Left cardiac atrium (tissue), 4 donors: ENCODE measurements at regions not wholly inside any gene's neighbourhood (a gene's known extent, or its start where the extent isn't known, plus 50 kb on each side); places are given as distances from the start of the nearest gene placed in this dataset.

Experiments
- ATAC-seq, 2 donors: fragments of 200-7000 bp; cut with Tn5 transposase; one replicate each; pipeline ENCODE4 v1.9.1; 2020; ENCODE audit warnings: mild to moderate bottlenecking in 2 of 2, moderate library complexity in 2 of 2
- DNase-seq: peaks from one replicate; pipeline ENCODE4 v3.0.0-alpha.2; 2020
- intact Hi-C, 2 donors: fragments of 100-400 bp; cut with DNase I; formaldehyde crosslinking; loops; one replicate each; pipeline versions ENCODE4 v1.14.1 to v1.15.1; 2022 to 2023
- donor health status: DM: no; HTN: yes; CAD: no.
- donor health status: DM: no; HTN: yes; CAD: no; lungs with severe emphysema.
- donor health status: DM: yes; HTN: yes; CAD: no.
- donor health status: Dilated cardiomyopathy.

DNA sequence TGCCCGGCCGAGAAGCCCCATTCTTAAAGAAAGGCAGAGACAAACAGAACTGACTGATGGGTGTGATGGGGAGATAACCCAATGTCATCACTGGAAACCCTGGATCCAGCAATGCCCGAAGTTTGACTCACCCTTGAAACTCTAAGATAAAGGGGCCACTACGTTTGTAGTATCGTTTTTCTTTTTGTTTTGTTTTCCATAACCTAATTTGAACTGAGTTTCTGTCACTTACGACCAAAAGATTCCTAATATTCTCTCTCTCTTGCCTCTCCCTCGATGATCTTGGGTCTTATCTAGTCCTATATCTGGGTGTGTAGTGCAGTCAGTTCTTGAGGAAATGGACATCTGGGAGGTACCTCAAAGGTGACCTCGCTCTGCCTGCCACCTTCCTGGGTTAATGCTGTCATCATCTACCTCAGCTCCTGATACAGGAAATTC is 57.8 kb upstream of the ID3 start:
- ATAC-seq (no peak), DNase-seq (no peak)

DNA sequence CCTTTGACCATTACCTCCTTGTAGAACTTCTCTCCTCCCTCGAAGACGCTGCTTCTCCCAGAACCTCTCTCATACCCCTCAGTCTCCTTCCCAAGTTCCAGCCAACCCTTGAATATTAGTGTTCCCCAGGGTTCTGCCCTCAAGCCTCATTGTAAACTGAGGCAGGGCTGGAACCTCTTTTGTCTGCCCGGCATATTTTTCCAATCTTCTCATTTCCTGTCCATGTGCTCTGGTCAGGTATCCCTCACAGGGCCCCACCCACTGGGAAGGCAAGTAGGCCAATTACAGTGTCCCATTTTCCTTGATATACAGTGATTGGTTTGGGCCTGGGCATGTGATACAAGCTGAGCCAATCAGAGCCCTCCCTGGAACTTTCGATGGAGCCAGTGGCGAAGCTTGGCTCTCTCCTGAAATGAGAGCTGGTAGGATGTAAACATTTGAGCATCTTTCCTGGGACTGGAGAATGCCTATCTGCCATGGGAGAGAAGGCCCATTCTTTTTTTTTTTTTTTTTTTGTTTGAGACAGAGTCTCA is 57.1 kb upstream of the ID3 start:
- ATAC-seq (no peak), DNase-seq (no peak)
- intact Hi-C loops: loop anchor here in 1 of 2 donors (5.0 kb wide), 1 partner anchor 39 kb away; no protein-coding TSS in a partner anchor

More for the DNA sequence above, 57.8 kb upstream of the ID3 start:
- intact Hi-C loops: loop anchor here in 1 of 2 donors (5.0 kb wide), 1 partner anchor 40 kb away; no protein-coding TSS in a partner anchor

DNA sequence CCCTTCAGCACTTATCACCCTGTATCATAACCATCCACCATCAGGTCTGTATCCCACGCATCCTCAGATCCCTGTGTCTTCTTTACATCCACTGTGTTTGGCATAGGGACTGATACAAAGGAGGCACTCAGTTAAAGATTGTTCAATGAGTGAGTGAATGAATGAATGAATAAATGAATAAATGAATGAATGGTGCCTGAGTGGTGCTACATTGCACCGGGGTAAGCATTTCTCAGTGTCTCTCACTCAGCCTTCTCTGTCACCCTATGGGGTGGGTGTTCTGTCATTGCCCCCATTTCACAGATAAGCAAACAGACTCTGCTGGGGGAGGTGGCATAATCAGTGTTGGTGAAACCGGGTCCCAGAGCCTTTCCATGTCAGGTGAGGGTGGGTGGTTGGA is 56.6 kb upstream of the ID3 start:
- intact Hi-C loops: loop anchor here in 1 of 2 donors (5.0 kb wide), 1 partner anchor 39 kb away; no protein-coding TSS in a partner anchor
- no peak for ATAC-seq
- DNase-seq: no peak

DNA sequence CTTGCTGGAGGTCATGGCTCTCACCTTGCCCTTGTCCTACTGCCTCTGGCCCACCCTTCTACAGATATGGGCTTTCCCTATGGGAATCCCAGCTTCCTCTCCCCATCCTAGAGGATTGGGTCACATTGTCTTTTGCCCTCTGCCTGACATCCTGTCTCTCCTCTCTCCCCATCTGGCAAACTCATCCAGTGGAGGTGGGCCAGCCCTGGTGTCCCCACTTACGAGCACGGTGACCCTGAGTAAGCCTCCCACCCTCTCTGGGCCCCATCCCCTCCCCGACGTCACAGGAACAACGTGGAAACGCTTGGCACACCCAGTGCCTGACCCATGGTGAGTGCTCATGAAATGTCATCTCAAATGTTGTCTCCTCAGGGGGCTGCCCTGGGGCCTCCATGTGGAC is 56.1 kb upstream of the ID3 start:
- ATAC-seq (no peak), DNase-seq (no peak)
- intact Hi-C loops: loop anchor here in 1 of 2 donors (5.0 kb wide), 1 partner anchor 38 kb away; no protein-coding TSS in a partner anchor

DNA sequence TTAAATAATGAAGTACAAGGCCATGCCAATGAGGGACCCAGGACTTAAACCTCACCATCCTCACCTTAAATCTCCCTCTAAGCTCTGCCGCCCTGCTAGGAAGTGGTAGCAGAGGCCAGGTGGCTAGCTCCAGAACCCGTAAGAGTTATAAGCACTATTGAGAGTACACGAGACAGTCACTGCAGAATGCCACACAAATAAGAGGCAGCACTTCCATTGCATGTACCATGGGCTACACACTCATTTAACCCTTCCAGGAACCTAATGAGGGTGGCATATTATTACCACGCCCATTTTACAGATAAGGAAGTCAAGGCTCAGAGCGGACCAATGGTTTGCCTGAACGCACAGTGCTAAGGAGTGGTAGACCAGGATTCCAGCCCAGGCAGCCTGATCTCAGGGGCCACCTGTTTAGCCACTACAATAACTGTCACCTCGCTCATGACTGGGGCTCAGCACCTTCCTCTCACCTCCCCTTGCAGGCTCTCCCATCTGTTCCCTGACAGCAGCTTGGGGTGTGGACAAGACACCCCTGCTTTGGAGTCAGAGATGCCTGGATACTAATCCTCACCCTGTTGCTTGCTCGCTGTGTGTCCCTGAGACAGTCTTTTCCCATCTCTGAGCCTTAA is 54.8 kb upstream of the ID3 start:
- intact Hi-C loops: no loop called here
- no peak for ATAC-seq
- DNase-seq: no peak

DNA sequence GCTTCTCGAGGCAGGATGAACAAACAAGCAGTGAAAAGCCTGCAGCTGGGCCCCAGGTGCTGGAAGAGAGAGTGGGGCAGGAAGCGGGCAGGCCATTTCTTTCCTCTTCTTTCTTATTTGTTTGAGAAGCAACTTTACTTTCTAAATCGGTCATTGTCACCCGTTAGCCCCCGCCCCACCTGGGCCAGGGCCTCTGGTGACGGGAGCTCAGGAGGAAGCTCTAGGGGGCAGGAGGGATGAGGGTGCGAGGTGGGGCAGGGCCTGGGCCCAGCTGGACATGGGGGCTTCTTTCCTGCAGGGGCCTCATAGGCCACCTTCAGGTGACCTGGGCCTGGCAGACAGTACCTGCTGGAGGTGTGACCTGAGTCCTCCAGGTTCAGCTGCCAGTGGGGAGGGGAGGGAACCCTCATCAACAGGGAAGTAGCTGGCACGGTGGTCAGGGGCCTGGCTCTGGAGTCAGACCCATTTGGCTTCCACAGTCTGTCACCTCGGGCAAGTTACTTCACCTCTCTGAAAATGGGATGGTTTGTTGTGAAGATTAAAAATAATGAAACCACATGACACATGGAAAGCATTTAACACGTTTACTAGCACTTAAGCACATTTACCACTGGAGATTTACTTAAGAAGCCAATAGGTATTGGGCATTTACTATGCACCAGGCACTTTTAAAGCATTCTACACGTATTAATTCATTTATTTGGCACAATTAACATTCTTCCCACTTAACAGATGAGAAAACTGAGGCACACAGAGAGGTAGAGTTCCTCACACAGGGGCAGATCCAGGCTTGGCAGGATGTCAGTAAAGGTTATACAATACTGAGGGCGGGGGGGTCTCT is 54.1 kb upstream of the ID3 start:
- DNase-seq (no peak), ATAC-seq (no peak)
- intact Hi-C loops: no loop called here

DNA sequence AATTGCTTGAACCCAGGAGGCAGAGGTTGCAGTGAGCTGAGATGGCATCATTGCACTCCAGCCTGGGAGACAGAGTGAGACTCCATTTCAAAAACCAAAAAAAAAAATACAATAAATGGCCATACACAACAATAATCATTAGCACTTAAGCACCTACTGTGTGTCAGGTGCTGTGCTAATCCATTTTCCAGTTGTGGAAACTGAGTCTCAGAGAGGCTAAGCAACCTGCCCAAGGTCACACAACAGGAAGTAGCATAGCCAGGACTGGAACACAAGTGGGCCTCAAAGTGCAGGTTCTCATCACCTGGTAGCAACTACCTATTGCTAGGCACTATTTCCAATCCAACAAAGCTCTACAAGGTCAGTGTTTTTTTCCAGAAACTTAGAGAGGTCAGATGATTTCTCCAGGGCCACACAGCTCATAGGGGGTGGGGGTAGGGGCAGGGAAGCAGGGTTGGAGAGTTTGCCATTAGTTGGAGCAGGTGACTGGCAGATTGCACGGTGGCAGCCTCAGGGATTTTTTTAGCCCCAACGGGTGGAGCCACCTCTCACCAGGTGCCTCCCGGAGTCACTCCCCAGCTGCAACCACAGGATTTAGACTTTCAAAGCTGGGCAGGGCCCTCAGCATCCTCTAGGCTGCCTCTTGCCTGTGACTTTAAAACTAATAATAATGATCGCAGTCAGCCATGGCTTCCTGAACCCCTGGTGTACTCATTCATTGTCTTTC is 52.5 kb upstream of the ID3 start:
- ATAC-seq (no peak), DNase-seq (no peak)
- intact Hi-C loops: no loop called here

DNA sequence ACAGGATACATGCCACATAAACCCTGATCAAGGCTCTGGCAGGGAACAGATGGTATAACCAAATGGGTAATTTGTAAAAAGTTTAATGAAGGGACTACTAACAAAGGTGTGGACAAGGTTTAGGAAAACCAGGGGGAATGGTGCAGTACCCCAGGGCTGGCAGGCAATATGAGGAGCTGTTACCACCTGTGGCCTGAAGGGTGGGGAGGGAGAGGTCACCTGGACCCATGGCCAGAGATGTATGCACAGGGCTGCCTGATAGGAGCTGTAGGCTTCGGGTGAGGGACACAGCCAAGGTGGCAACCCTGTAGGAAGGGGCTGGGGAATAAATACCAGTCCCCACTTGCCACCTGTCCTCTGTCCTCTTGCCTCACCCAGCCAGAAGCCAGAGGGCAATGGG is 51.4 kb upstream of the ID3 start:
- ATAC-seq: no peak
- no peak for DNase-seq
- intact Hi-C loops: no loop called here

DNA sequence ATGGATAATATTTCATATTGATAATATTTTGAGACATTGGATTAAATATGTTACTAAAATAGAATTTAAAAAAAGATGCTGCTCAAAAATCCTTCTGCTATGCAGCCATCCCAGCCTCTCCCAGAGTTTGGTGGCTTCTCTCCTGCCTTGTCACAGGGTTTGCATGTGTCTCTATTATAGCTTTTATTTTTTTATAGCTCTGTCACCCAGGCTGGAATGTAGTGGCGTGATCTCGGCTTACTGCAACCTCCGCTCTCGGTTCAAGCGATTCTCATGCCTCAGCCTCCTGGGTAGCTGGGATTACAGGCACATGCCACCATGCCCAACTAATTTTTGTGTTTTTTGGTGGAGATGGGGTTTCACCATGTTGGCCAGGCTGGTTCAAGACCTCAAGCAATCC is 50.7 kb upstream of the ID3 start:
- no peak for ATAC-seq
- no peak for DNase-seq
- intact Hi-C loops: no loop called here
